ENCODE measurements at regions not wholly inside any gene's neighbourhood (a gene's known extent, or its start where the extent isn't known, plus 50 kb on each side); places are given as distances from the start of the nearest gene placed in this dataset.

DNA sequence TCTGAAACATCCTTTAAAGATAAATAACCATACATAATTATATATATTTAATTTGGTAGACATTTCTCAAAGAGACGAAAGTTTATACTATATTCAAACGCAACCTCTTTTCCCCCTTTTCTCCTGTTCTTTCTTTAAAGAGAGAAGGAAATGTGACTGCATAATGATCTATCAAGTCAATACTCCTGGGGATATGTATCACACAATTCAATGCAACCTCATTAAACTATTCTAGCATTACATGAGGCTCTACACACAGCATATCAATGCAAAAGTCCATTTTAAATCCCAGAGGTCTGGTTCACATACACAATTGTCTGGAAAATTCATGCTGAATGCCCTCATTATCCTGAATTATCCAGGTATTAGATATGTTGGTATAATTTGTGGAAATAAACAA lies 330.7 kb downstream of the LMX1A start:
- DNase-seq: no peak

DNA sequence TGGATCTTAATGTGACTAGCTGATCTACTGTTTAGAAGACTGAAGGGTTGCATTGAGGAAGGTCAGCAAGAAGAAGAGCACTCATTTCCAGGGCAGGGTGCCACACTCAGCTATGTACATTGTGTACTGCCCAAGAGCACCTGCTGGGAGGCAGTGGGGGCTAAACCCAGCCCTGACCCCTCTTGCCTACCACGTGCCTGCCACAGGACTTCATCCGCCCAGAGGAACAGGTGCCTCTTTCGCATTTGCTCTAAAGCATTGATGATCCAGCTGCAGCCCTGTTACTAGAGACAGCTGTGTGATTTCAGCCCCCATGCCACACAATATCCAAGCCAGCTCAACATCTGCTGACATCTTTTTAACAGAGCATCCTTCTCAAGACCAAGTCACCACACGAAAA lies 341.8 kb downstream of the LMX1A start:
- DNase-seq: no peak

- no peak for DNase-seq
These were observed 344.5 kb downstream of the LMX1A start for GRCh38 chr1:165011991-165012531.

- DNase-seq: no peak
These were observed 345.3 kb downstream of the LMX1A start for GRCh38 chr1:165011186-165011585.

DNA sequence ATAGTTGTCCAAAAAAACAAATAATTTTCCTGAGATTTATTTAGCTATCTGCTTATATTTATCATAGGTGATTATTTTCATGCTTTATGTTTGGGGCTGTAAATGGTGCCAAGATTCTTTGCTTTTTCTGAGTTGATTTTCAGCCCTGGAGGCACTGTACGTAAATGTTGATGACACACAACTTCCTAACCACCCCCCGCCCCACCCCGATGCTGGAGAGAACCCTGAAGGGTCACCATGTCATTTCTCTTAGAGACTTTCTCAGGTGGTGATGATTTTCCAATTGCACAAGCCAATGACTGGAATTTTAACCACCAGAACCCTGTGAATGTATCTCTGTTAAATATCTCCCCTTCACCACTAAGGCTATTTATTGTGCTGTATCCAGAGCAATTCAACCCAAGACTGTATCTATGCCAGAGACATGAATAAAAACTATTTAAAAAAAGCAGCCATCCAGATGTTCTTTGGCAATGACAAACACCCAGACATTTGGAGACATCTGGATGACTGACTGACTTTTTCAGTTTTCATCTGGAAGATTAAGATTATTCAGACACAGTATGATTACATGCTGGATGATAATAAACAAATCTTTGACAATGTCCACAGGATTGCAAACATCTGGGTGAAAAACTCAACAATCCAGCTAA lies 346.0 kb downstream of the LMX1A start:
- DNase-seq: no peak

GRCh38 chr1:165006831-165007230 lies 349.7 kb downstream of the LMX1A start:
- no peak for DNase-seq

- DNase-seq: no peak
These were observed 357.4 kb downstream of the LMX1A start for GRCh38 chr1:164999146-164999545.

- no peak for DNase-seq
These were observed 364.7 kb downstream of the LMX1A start for GRCh38 chr1:164991763-164992314.

DNA sequence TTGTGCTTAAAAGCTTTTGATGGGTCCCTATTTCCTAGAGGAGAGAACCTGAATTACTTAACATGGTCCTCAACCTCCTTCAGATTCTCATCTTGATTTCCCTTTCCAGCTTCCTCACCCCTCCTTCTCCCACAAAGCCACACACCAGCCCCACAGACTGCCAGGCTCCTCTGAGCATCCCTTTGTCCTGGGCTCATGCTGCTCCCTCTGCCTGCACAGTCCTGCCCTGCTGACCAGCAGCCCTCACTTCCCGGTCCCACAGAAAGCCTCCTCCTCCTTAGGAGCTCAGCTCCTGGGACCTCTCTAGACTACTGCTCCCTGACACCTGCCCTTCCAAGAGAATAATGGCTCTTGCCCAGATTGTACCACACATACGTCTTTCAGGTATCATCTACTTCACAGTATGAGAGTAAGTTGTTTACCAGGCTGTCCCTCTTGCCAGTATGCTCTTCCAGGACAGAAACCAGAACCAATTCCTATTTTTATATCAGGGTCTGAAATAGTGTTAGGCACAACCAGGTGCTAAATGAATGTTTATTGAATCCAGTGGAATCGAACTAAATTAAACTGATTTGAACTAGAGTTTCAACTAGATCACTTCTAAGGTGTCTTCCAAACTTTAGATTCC lies 373.4 kb downstream of the LMX1A start:
- DNase-seq: no peak

- no peak for DNase-seq
These were observed 374.0 kb downstream of the LMX1A start for GRCh38 chr1:164982545-164982944.

GRCh38 chr1:164977561-164977960 lies 379.0 kb downstream of the LMX1A start:
- DNase-seq: no peak

DNA sequence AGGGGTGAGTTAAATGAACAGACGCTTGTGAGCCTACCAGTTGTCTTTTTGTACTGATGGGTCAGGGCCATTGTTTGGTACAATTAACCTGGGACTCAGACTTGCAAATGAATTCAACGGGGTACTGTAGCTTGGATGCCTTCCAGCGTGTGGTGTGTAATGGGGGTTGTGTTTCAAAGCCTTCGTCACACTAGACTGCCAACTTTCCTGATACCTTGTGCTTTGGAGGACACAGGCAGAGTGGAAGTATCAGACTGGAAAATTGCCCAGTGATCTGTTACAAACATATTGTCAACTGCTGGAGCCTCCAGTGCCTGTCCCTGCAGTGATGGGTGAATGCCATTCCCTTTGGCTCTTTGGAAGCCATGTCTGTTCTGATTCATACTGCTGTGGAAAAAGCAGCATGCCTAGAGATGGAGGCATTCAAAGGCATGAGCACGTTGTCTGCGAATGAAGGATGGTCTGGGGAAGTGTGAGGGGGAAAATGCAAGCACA lies 384.5 kb downstream of the LMX1A start:
- no peak for DNase-seq

DNA sequence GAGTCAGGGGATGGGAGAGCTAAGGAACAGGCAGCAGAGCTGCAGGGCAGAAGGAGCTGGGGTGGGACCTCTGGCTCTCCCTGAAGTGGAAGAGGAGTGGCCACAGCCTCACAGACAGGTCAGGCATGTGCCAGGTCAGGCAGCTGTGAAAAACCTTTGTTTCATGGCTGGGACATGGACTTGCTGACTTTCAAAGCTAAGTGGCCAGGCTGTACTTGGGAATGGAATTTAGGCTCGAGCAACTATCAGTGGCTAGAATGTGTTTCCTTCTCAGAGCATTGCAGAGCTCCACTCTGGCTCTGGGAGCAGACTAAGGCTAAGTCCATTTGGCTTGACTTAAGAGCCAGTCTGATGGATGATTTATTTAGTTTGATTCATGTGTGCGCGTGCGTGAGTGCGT lies 385.1 kb downstream of the LMX1A start:
- no peak for DNase-seq

GRCh38 chr1:164969253-164969652 lies 387.3 kb downstream of the LMX1A start:
- DNase-seq: no peak

- DNase-seq: no peak
These were observed 389.2 kb downstream of the LMX1A start for GRCh38 chr1:164967300-164967699.

DNA sequence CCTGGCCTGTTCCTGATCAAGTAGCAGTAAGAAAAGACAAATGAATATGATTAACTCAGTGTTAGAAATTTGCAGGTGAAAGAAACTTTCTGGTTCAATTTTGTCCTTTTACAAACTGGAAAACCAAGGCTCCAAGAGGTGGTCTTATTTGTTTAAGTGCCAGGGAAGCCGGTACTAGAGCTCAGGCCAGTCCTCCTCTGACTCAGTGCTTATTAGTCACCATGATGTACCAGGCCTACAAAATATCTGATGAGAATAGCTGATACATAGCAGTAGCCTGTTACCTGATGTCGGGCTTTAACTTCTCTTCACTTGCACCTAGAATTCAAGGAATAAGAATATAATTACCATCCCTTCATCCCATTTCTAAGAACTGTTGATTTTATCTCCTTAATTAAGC lies 394.8 kb downstream of the LMX1A start:
- no peak for DNase-seq

DNA sequence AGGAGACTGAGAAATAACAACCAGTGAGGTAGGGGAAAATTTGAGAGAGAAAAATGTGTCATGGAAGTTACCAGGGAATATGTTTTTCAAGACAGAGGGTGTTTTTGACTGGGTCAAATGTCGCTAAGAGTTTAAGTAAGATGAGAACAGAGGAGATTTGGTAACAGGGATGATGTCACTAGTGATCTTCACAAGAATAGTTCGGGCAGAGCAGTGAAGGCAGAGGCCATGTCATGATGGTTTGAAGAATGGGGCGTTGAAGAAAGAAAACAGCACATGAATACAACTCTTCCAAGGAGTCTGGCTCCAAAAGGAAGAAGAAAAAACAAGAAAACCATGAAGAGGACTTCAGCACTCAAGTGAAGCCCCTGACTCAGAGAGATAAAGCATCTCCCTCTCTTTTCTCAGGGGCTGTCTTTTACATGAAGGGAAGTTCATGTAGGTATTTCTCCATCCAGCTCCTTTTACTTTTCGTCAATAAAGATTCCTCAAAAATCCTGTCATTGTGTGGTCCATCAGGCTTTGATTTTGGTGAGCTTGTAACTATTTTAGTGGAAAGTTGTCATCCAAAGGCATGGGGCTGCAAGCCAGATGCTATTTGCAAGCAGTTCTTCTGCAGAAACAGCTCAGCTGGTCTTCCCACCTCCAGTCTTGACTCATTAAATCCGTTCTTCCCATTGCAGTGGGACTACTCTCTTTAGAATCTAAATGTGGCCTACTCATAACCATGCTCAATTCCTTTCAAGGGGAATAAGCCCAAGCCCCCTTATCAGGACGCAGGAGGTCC lies 397.3 kb downstream of the LMX1A start:
- DNase-seq: no peak

DNA sequence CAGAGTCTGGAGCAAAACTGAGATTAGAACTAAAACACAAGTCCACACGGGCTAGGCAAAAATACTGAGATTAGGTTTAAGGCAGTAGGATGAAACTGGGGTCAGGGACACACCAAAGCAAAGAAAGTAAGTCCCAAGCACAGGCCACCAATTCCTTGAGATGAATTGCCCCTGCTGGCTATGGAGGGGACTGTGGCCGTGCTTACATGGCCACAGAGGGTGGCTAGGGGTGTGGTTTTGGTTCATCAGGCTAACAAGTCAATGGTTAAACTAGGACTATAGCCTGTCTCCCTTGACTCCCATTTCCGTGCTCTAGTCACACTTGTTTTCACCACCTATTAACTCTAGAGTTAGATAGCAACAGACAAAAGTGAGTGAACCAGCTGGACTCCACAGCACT lies 394.8 kb downstream of the PBX1 start:
- no peak for DNase-seq

DNA sequence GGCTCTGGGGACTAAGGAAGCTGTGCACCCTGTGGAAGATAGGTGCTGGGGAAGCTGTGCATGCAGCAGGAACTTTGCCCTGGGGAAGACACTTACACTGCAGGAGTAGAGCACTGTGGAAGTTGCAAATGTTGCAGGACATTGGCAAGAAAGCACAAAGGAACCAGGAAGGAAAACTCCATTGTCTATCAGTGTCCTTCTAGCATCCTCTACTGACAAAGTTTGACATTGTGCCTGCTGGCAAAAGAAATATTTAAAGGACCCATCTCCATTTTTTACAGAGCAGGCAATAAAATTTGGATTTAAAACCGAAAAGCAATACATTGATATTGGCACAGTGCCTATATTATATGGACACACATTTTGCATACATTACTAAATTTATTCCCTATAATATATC lies 394.1 kb downstream of the PBX1 start:
- no peak for DNase-seq

GRCh38 chr1:164951508-164951907 lies 392.5 kb downstream of the PBX1 start:
- DNase-seq: no peak

GRCh38 chr1:164950541-164950986 lies 391.6 kb downstream of the PBX1 start:
- DNase-seq: no peak

GRCh38 chr1:164949771-164950471 lies 390.9 kb downstream of the PBX1 start:
- no peak for DNase-seq

DNA sequence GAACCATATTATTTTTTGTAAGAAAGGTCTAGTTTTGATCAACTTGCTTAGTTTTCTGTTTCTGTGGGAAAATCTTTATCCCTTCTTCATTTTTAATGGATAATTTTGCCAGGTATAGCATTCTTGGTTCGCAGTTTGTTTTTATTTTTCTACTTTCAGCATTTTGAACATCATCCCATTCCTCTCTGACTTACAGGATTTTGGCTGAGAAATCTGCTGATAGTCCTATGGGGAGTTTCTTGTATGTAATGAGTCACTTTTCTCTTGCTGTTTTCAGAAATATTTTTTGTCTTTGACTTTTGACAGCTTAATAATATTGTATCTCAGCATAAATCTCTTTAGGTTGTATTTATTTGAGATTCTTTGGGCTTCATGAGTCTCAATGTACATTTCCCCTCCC lies 389.1 kb downstream of the PBX1 start:
- no peak for DNase-seq

Measured in CD4-positive, alpha-beta T cell treated with Interleukin-1 beta for 1 hour (primary cell).